ENCODE measurements at regions not wholly inside any gene's neighbourhood (a gene's known extent, or its start where the extent isn't known, plus 50 kb on each side); places are given as distances from the start of the nearest gene placed in this dataset.

DNA sequence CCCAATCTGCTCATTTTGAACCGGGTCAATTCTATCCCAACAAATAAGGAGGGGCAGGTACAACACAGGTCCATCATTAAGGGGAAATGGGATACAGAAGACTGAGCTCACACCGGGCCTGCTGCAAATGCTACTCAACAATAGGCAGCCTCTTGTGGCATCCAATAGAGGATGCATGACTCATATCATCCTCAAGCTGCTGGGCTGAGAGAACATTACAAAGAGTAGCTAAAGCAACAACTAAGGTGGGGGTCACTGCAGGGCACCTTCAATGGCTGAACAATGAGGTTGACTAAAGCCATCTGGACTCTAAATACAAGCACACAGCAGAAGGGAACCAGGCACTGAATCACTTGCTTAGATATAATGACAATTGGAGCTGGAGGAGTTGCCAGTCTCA, 130.1 kb upstream of the SYN3 start:
- TF ChIP-seq CTCF (IDR thresholded peaks at IDR 0.05 in 2 of 3, conservative IDR thresholded peaks at IDR 0.05 in 1 of 3; ENCODE audit: control insufficient read depth in 2 of 3, extremely low read depth in 1 of 3, insufficient read depth in 1 of 3, low read depth in 3 of 3, low read length in 3 of 3), result no peak
- no peak for TF ChIP-seq CREM (IDR thresholded peaks at IDR 0.05; ENCODE audit: low read depth)
- TF ChIP-seq YY1 (IDR thresholded peaks at IDR 0.05; ENCODE audit: low read depth, low read length), result no peak
- no peak for TF ChIP-seq POLR2AphosphoS5 (IDR thresholded peaks at IDR 0.05; ENCODE audit: low read length)
- TF ChIP-seq EP300 (IDR thresholded peaks at IDR 0.05; ENCODE audit: borderline replicate concordance in 1 of 2, control insufficient read depth in 1 of 2, low read depth in 2 of 2, low read length in 2 of 2), result no peak
- TF ChIP-seq EZH2 (IDR thresholded peaks at IDR 0.05; ENCODE audit: borderline replicate concordance, control insufficient read depth, low read depth, low read length), result no peak
- no peak for TF ChIP-seq ZNF24 (IDR thresholded peaks at IDR 0.05)
- TF ChIP-seq NR2C1 (IDR thresholded peaks at IDR 0.05), result no peak
- TF ChIP-seq POLR2AphosphoS2 (IDR thresholded peaks at IDR 0.05; ENCODE audit: low read depth, low read length), result no peak
